ENCODE measurements at regions not wholly inside any gene's neighbourhood (a gene's known extent, or its start where the extent isn't known, plus 50 kb on each side); places are given as distances from the start of the nearest gene placed in this dataset.

DNA sequence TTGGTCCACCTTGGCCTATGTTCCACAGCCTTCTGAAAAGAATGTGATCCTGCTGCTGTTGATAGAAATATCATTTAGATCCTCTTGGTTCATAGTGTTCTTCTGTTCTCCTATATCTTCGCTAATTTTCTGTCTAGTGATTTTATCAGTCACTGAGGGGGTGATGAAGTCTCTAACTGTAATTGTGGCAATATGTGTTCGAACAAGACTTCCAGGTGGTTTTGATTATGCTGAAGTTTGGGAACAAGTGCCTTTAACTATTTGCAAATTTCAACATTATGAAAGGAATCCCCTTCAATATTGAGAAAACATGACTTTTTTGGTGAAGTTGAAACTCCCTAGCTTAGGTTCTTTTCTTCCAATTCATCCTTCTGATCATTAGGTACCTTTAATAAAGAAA is 140.4 kb downstream of the MTX2 start:
- no peaks in the 10 kb centered on the region for H3K27me3 ChIP-seq (ENCODE audit: insufficient read depth, low read length)
- H3K4me3 ChIP-seq (ENCODE audit: low read depth, low read length) = peak overlapping the region; percentile 41; the same call in 1 of the 2 replicates
- H3K4me1 ChIP-seq (ENCODE audit: control insufficient read depth, insufficient read depth, low read length, unreplicated experiment) = peaks cover 4% of the 10 kb centered on the region
- no peak overlapping the region for H3K27ac ChIP-seq (ENCODE audit: low read depth, low read length)
- peak overlapping the region; percentile 38 for H2AFZ ChIP-seq (ENCODE audit: low read length, unreplicated experiment)
- H3K36me3 ChIP-seq (ENCODE audit: insufficient read depth, low read length) = no peaks in the 10 kb centered on the region
- no peaks in the 10 kb centered on the region for H3K79me2 ChIP-seq (ENCODE audit: control insufficient read depth, insufficient read depth, low read length, unreplicated experiment)

DNA sequence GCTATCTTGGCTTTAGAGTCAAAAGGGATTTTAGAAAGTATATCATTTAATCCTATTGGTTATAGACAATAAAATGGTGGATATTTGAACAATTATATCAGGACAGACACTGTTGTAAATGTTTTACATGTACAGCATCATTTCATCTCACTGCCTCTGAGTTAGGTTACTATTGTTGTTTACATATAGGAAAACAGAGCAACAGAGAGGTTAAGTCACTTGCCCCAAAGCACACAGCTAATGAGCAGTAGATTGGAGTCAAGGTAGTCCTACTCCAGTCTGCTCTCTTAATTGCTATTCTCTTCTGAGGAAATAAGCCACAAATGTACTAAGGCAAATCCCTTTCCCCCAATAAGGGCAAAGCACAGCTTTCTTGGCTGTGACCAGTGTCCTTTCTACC is 142.9 kb downstream of the MTX2 start:
- Histone ChIP-seq H3K27ac (ENCODE audit: low read depth, low read length) (no peak overlapping the region), H2AFZ (ENCODE audit: low read length, unreplicated experiment) (no peak overlapping the region), H3K27me3 (ENCODE audit: insufficient read depth, low read length) (no peaks in the 10 kb centered on the region), H3K4me3 (ENCODE audit: low read depth, low read length) (no peak overlapping the region), H3K36me3 (ENCODE audit: insufficient read depth, low read length) (no peaks in the 10 kb centered on the region), H3K79me2 (ENCODE audit: control insufficient read depth, insufficient read depth, low read length, unreplicated experiment) (no peaks in the 10 kb centered on the region), H3K4me1 (ENCODE audit: control insufficient read depth, insufficient read depth, low read length, unreplicated experiment) (peaks cover 4% of the 10 kb centered on the region)

DNA sequence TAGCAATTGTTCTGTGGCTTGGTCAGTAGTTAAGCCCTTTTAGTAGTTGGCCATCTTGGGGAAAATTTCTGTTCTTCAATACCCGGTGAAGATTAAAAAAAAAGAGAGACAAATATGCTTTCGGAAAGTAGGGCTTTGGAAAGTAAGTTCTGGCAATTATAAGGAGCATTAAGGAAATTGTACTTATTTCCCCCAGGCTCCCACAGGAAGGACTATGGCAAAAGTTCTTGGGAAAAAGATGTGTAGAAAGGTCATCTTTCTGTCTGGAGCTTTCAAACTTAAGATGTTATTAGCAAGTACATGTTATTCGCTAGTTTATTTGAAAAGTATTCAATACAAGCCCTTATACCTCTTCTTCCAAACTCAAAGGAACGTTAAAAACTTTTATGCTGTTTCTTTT is 144.5 kb downstream of the MTX2 start:
- Histone ChIP-seq H3K4me1 (ENCODE audit: control insufficient read depth, insufficient read depth, low read length, unreplicated experiment) (peaks cover 4% of the 10 kb centered on the region), H3K79me2 (ENCODE audit: control insufficient read depth, insufficient read depth, low read length, unreplicated experiment) (no peaks in the 10 kb centered on the region), H3K27me3 (ENCODE audit: insufficient read depth, low read length) (no peaks in the 10 kb centered on the region), H3K36me3 (ENCODE audit: insufficient read depth, low read length) (no peaks in the 10 kb centered on the region), H3K4me3 (ENCODE audit: low read depth, low read length) (no peak overlapping the region), H2AFZ (ENCODE audit: low read length, unreplicated experiment) (no peak overlapping the region), H3K27ac (ENCODE audit: low read depth, low read length) (no peak overlapping the region)

DNA sequence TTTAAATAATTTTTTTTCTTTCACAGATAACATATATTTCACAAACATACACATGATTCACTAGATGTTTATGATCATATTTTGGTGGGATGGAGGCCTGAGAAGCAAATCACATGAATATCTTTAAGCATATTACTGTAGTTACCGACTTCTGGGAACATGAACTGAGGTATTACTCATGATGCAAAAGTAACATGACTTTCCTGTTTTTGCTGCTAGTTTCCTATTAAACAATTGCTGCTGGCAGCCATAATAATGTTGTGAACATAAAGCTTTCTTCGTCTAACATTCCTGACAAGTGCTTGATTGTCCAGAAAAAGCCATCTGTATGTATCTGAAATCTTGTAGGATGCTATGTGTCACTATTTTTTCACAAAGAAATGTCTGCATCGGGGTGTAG is 145.4 kb downstream of the MTX2 start:
- Histone ChIP-seq H3K27ac (ENCODE audit: low read depth, low read length) (no peak overlapping the region), H3K27me3 (ENCODE audit: insufficient read depth, low read length) (no peaks in the 10 kb centered on the region), H2AFZ (ENCODE audit: low read length, unreplicated experiment) (no peak overlapping the region), H3K4me3 (ENCODE audit: low read depth, low read length) (no peak overlapping the region), H3K36me3 (ENCODE audit: insufficient read depth, low read length) (no peaks in the 10 kb centered on the region), H3K4me1 (ENCODE audit: control insufficient read depth, insufficient read depth, low read length, unreplicated experiment) (peaks cover 11% of the 10 kb centered on the region), H3K79me2 (ENCODE audit: control insufficient read depth, insufficient read depth, low read length, unreplicated experiment) (no peaks in the 10 kb centered on the region)

DNA sequence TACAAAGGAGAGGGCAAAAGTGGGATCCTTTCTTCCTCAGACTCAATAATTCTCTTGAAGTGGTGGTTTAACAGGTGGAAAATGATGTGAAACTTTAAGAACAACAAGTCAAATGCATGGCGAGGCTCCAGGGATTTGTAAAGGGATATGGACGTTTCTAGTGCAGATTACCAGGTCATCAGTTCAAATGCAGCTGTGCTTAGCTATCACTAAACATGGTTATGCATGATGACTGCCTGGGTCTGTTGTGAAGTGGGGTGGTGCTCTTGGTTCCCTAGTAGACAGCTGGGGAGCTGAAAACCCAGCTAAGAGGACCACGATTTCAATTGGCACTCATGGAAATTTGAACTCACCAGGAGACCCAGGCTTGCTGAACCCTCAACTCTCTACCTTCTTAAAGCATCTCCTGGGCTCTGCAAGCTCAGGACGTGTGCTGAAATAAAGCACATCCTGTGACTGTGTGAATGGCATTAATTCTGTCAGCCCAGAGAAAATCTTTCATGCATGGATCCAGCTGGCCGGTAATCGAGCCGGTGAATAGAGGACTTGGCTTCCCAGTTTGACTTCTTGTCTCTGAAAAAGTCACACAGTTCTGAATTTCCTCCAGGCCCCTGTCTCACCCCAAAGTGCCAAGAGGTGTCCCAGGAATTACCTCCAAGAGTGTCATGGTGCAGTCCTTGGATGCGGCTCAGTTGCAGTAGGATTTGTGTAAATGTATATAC is 146.1 kb downstream of the MTX2 start:
- Histone ChIP-seq H3K27ac (ENCODE audit: low read depth, low read length) (no peak overlapping the region), H3K79me2 (ENCODE audit: control insufficient read depth, insufficient read depth, low read length, unreplicated experiment) (no peaks in the 10 kb centered on the region), H3K36me3 (ENCODE audit: insufficient read depth, low read length) (no peaks in the 10 kb centered on the region), H3K4me3 (ENCODE audit: low read depth, low read length) (no peak overlapping the region), H3K4me1 (ENCODE audit: control insufficient read depth, insufficient read depth, low read length, unreplicated experiment) (peaks cover 15% of the 10 kb centered on the region), H2AFZ (ENCODE audit: low read length, unreplicated experiment) (no peak overlapping the region), H3K27me3 (ENCODE audit: insufficient read depth, low read length) (no peaks in the 10 kb centered on the region)

DNA sequence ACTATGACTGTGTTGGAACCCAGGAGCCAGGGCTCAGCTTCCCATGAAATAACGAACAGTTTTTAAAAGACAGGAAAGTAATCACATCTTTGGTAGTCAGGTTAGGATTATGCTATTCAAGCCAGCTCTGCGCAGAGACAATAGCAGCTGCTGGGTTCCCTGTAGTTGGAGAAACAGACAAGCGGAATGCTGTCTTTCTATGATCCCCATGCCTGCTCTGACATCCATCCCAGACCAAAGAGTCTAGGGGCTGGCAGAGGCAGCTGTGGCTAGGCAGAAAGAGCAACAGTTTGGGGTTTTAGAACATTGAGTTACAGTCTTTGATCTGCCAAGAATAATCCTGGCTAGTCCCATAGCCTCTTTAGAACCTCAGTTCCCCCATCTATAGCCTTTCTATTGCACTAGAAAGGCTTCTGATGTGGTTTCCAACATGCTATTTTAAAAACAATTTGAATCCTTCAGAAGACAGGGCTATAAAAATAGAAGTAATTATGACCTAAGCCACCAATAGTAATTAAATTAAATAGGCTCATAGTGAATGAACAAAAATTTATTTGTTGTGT is 146.8 kb downstream of the MTX2 start:
- no peak overlapping the region for H2AFZ ChIP-seq (ENCODE audit: low read length, unreplicated experiment)
- no peaks in the 10 kb centered on the region for H3K79me2 ChIP-seq (ENCODE audit: control insufficient read depth, insufficient read depth, low read length, unreplicated experiment)
- no peak overlapping the region for H3K27ac ChIP-seq (ENCODE audit: low read depth, low read length)
- peaks cover 20% of the 10 kb centered on the region for H3K4me1 ChIP-seq (ENCODE audit: control insufficient read depth, insufficient read depth, low read length, unreplicated experiment)
- no peak overlapping the region for H3K4me3 ChIP-seq (ENCODE audit: low read depth, low read length)
- no peaks in the 10 kb centered on the region for H3K27me3 ChIP-seq (ENCODE audit: insufficient read depth, low read length)
- no peaks in the 10 kb centered on the region for H3K36me3 ChIP-seq (ENCODE audit: insufficient read depth, low read length)

DNA sequence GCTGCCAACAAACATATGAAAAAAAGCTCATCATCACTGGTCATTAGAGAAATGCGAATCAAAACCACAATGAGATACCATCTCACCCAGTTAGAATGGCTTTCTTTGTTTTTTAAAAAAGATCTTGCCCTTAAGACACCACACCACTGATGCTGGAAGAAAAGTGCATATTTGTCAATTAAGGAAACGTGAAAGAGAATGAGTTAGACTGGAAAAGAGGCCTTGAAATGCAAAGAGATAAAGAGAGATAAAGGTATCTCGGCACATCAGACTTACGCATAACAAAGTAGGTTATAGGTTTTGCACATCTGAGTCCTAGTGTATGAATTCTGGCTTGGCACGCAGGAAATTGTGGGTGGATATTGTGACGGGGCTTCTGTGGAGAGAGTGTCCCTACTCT is 149.5 kb downstream of the MTX2 start:
- H3K4me1 ChIP-seq (ENCODE audit: control insufficient read depth, insufficient read depth, low read length, unreplicated experiment) = peaks cover 20% of the 10 kb centered on the region
- H3K4me3 ChIP-seq (ENCODE audit: low read depth, low read length) = no peak overlapping the region
- no peaks in the 10 kb centered on the region for H3K79me2 ChIP-seq (ENCODE audit: control insufficient read depth, insufficient read depth, low read length, unreplicated experiment)
- peak overlapping the region; percentile 93 for H3K27ac ChIP-seq (ENCODE audit: low read depth, low read length)
- H3K36me3 ChIP-seq (ENCODE audit: insufficient read depth, low read length) = no peaks in the 10 kb centered on the region
- no peak overlapping the region for H2AFZ ChIP-seq (ENCODE audit: low read length, unreplicated experiment)
- H3K27me3 ChIP-seq (ENCODE audit: insufficient read depth, low read length) = no peaks in the 10 kb centered on the region

DNA sequence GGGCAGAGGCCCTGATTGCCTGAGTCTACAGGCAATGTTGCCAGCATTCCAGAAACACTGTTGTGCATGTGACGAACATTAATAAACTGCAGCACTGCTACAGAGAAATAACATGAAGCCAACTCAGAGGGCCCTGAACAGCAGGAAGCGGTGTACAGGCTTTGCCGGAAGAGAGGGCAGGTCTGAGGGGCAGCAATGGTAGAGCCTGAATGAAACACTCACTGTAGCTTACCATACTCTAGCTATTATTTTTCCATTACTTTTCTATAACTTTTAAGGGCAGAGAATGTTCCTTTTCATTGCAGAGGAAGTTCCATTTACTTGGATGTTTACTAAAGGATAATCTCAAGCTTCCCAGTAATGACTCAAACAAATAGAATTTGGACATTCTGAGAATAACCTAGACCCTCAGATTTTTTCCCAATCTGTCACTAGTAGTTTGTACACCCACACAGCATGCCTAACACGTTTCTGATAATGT is 150.4 kb downstream of the MTX2 start:
- Histone ChIP-seq H3K36me3 (ENCODE audit: insufficient read depth, low read length) (no peaks in the 10 kb centered on the region), H3K27me3 (ENCODE audit: insufficient read depth, low read length) (no peaks in the 10 kb centered on the region), H3K4me1 (ENCODE audit: control insufficient read depth, insufficient read depth, low read length, unreplicated experiment) (peaks cover 20% of the 10 kb centered on the region), H3K4me3 (ENCODE audit: low read depth, low read length) (peak overlapping the region; percentile 44; the same call in 1 of the 2 replicates), H3K79me2 (ENCODE audit: control insufficient read depth, insufficient read depth, low read length, unreplicated experiment) (no peaks in the 10 kb centered on the region), H2AFZ (ENCODE audit: low read length, unreplicated experiment) (peak overlapping the region; percentile 89), H3K27ac (ENCODE audit: low read depth, low read length) (peak overlapping the region; percentile 93)

DNA sequence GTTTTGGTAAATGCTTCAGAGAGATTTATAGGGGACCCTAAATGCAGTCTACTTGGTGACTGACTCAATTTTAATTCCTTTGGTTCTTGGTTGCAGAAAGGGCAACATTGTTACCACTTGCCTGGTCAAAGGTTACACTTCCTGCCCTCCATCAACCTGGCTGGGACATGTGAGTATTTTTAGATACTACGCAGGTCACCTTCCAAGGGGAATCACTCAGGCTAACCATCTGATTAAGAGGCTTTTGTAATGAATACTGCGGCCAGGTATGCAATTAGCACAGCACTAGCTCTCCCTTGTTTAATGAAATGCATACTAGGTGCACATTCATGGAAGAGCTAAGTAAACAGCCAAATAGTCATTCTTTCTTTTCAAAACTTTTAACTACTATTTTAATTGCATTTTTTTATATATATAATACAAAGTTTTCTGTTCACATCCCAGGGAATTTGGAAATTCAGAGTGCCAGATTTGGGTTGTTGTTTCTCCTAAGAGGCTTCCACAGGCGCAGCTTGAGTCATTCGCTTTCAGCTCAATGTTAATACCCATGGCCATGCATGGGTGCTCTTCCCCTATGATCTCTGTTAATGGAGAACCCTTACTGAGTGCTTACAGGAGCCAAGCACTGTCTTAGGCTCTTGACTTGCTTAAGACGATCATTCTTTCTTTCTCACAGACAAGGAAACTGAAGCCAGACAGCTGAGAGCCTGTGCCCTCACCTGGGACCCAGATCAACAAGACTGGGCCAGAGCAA is 152.2 kb downstream of the MTX2 start:
- H3K27me3 ChIP-seq (ENCODE audit: insufficient read depth, low read length) = no peaks in the 10 kb centered on the region
- H3K27ac ChIP-seq (ENCODE audit: low read depth, low read length) = no peak overlapping the region
- no peak overlapping the region for H3K4me3 ChIP-seq (ENCODE audit: low read depth, low read length)
- H2AFZ ChIP-seq (ENCODE audit: low read length, unreplicated experiment) = no peak overlapping the region
- H3K79me2 ChIP-seq (ENCODE audit: control insufficient read depth, insufficient read depth, low read length, unreplicated experiment) = no peaks in the 10 kb centered on the region
- H3K4me1 ChIP-seq (ENCODE audit: control insufficient read depth, insufficient read depth, low read length, unreplicated experiment) = peaks cover 20% of the 10 kb centered on the region
- H3K36me3 ChIP-seq (ENCODE audit: insufficient read depth, low read length) = no peaks in the 10 kb centered on the region

DNA sequence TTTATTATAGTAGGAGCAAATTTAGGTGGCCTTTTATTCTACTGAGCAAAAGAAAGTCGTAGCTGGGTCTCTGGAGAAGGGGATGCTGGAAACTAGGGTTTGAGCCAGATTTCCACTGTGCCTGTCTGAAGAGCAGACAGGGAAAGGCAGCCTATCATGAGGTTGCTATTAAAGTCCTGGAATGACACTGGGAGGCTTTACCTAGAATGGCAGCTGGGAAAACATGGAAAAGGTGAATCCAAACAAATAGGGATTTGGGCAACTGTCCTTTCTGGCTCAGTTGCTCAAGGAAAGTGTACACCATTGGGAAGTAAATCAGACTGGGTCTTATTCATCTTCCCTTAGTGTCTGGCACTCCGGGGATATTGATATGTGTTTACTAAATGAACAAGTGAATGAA is 154.6 kb downstream of the MTX2 start:
- no peak overlapping the region for H3K27ac ChIP-seq (ENCODE audit: low read depth, low read length)
- peaks cover 19% of the 10 kb centered on the region for H3K4me1 ChIP-seq (ENCODE audit: control insufficient read depth, insufficient read depth, low read length, unreplicated experiment)
- no peaks in the 10 kb centered on the region for H3K79me2 ChIP-seq (ENCODE audit: control insufficient read depth, insufficient read depth, low read length, unreplicated experiment)
- H2AFZ ChIP-seq (ENCODE audit: low read length, unreplicated experiment) = no peak overlapping the region
- no peak overlapping the region for H3K4me3 ChIP-seq (ENCODE audit: low read depth, low read length)
- no peaks in the 10 kb centered on the region for H3K27me3 ChIP-seq (ENCODE audit: insufficient read depth, low read length)
- no peaks in the 10 kb centered on the region for H3K36me3 ChIP-seq (ENCODE audit: insufficient read depth, low read length)

Measured in ACC112 (cell line).